GM23338 (cell line): ENCODE measurements at regions not wholly inside any gene's neighbourhood (a gene's known extent, or its start where the extent isn't known, plus 50 kb on each side); places are given as distances from the start of the nearest gene placed in this dataset.

ENCODE experiments used
- ATAC-seq: fragments of 200-7000 bp; cut with Tn5 transposase; 3 replicates; pipeline ENCODE4 v1.9.1; 2020
- DNase-seq: peaks from one replicate; pipeline ENCODE4 v3.0.0-alpha.2; 2015; ENCODE audit warnings: low spot score
- H2AFZ ChIP-seq: fragments of 200-600 bp; sonication (generic); 2 replicates; pipeline ENCODE4 v1.8.0; 2016; ENCODE audit warnings: antibody characterized with exemption, mild to moderate bottlenecking, moderate library complexity
- H3F3A ChIP-seq: fragments of 200-600 bp; sonication (generic); replicated peaks from 2 replicates; pipeline ENCODE4 v1.8.0; 2017; ENCODE audit warnings: antibody characterized with exemption, mixed run types, low read depth
- H3K27ac ChIP-seq: fragments of 200-600 bp; sonication (generic); 2 replicates; pipeline ENCODE4 v1.6.1; 2016; ENCODE audit warnings: low read depth
- H3K27me3 ChIP-seq: fragments of 200-600 bp; sonication (generic); 2 replicates; pipeline ENCODE4 v1.8.0; 2016; ENCODE audit warnings: mild to moderate bottlenecking, mixed run types, moderate library complexity; ENCODE audit not compliant: insufficient read depth
- H3K36me3 ChIP-seq: fragments of 200-600 bp; sonication (generic); 2 replicates; pipeline ENCODE4 v1.8.0; 2016; ENCODE audit warnings: mild to moderate bottlenecking; ENCODE audit not compliant: insufficient read depth
- H3K4me1 ChIP-seq: fragments of 200-600 bp; sonication (generic); 2 replicates; pipeline ENCODE4 v1.8.0; 2016; ENCODE audit warnings: mild to moderate bottlenecking, moderate library complexity; ENCODE audit not compliant: insufficient read depth
- H3K4me2 ChIP-seq: fragments of 200-600 bp; sonication (generic); 2 replicates; pipeline ENCODE4 v1.7.1; 2017; ENCODE audit warnings: mixed run types
- H3K4me3 ChIP-seq: fragments of 200-600 bp; sonication (generic); 2 replicates; pipeline ENCODE4 v1.6.1; 2016; ENCODE audit warnings: mixed run types
- H3K79me2 ChIP-seq: fragments of 200-600 bp; sonication (generic); replicated peaks from 2 replicates; pipeline ENCODE4 v1.8.0; 2017; ENCODE audit warnings: mild to moderate bottlenecking; ENCODE audit not compliant: insufficient read depth
- H3K9me2 ChIP-seq: fragments of 200-600 bp; sonication (generic); 2 replicates; pipeline ENCODE4 v1.8.0; 2017; ENCODE audit not compliant: insufficient read depth
- H4K20me1 ChIP-seq: fragments of 200-600 bp; sonication (generic); replicated peaks from 2 replicates; pipeline ENCODE4 v1.8.0; 2017; ENCODE audit warnings: mild to moderate bottlenecking; ENCODE audit not compliant: insufficient read depth
- H3K27ac Mint-ChIP-seq: 2 replicates; pipeline ENCODE4 v1.8.0; 2020; ENCODE audit warnings: inconsistent platforms, mild to moderate bottlenecking, moderate library complexity, mixed read lengths
- H3K27me3 Mint-ChIP-seq: 3 replicates; pipeline ENCODE4 v1.8.0; 2022; ENCODE audit warnings: low read depth, mild to moderate bottlenecking, moderate library complexity, mixed read lengths, inconsistent platforms; ENCODE audit not compliant: insufficient read depth, poor library complexity
- H3K36me3 Mint-ChIP-seq: 3 replicates; pipeline ENCODE4 v1.8.0; 2021; ENCODE audit warnings: low read depth, mild to moderate bottlenecking, inconsistent platforms, moderate library complexity, mixed read lengths
- H3K4me1 Mint-ChIP-seq: 3 replicates; pipeline ENCODE4 v1.8.0; 2020; ENCODE audit warnings: mild to moderate bottlenecking, inconsistent platforms, mixed read lengths
- H3K4me3 Mint-ChIP-seq: 3 replicates; pipeline ENCODE4 v1.8.0; 2021; ENCODE audit warnings: moderate library complexity, mild to moderate bottlenecking, inconsistent platforms, mixed read lengths
- H3K9me3 Mint-ChIP-seq: 3 replicates; pipeline ENCODE4 v1.8.0; 2020; ENCODE audit warnings: moderate library complexity, mild to moderate bottlenecking, inconsistent platforms, mixed read lengths
- CREB1 ChIP-seq: fragments of 250-450 bp; sonication (Bioruptor Pico); IDR thresholded peaks from 2 replicates; pipeline ENCODE4 v1.5.0; 2020; ENCODE audit warnings: low read depth, mild to moderate bottlenecking, moderate library complexity
- EZH2 ChIP-seq: fragments of 200-600 bp; sonication (generic); IDR thresholded peaks from one replicate; pipeline ENCODE4 v1.8.0; 2017; ENCODE audit warnings: antibody characterized with exemption, mild to moderate bottlenecking, low read depth; ENCODE audit not compliant: unreplicated experiment
- EZH2phosphoT487 ChIP-seq: fragments of 200-600 bp; sonication (generic); IDR thresholded peaks from one replicate; pipeline ENCODE4 v1.8.1; 2018; ENCODE audit warnings: antibody characterized with exemption; ENCODE audit not compliant: unreplicated experiment
- JUNB ChIP-seq: IDR thresholded peaks from one replicate; pipeline ENCODE4 v1.6.1; 2016; ENCODE audit warnings: antibody characterized with exemption; ENCODE audit not compliant: unreplicated experiment
- NANOG ChIP-seq: IDR thresholded peaks from 2 replicates; pipeline ENCODE4 v1.6.1; 2016; ENCODE audit warnings: antibody characterized with exemption, borderline replicate concordance
- POLR2AphosphoS5 ChIP-seq: IDR thresholded peaks from 2 replicates; pipeline ENCODE4 v1.6.1; 2016; ENCODE audit warnings: antibody characterized with exemption, low read depth
- STAT1 ChIP-seq: IDR thresholded peaks from one replicate; pipeline ENCODE4 v1.6.1; 2016; ENCODE audit warnings: antibody characterized with exemption; ENCODE audit not compliant: unreplicated experiment
- ZNF114 ChIP-seq: fragments of 250-450 bp; sonication (Bioruptor Pico); IDR thresholded peaks from 2 replicates; pipeline ENCODE4 v1.5.0; 2020; ENCODE audit warnings: mild to moderate bottlenecking, moderate library complexity
- ZNF331 ChIP-seq: fragments of 250-450 bp; sonication (Bioruptor Pico); IDR thresholded peaks from 2 replicates; pipeline ENCODE4 v1.5.0; 2020; ENCODE audit warnings: low read depth, mild to moderate bottlenecking, moderate library complexity
- TF ChIP-seq, protein P1 (sequence below), 2 experiments: fragments of 200-600 bp in 1 of 2; sonication (generic) in 1 of 2; conservative IDR thresholded peaks; 2 replicates each; pipeline versions ENCODE4 v1.5.1 to v1.6.1; 2016 to 2017; ENCODE audit warnings: antibody characterized with exemption in 2 of 2, low read depth in 2 of 2, mild to moderate bottlenecking in 2 of 2, moderate library complexity in 1 of 2
- TF ChIP-seq, protein P2 (sequence below): fragments of 250-450 bp; sonication (Bioruptor Pico); IDR thresholded peaks from 2 replicates; pipeline ENCODE4 v1.5.0; 2020; ENCODE audit warnings: mild to moderate bottlenecking, moderate library complexity
- TF ChIP-seq, protein P3 (sequence below): IDR thresholded peaks from 2 replicates; pipeline ENCODE4 v1.6.1; 2016; ENCODE audit warnings: antibody characterized with exemption
- TF ChIP-seq, protein P4 (sequence below): IDR thresholded peaks from one replicate; pipeline ENCODE4 v1.6.1; 2018; ENCODE audit warnings: antibody characterized with exemption; ENCODE audit not compliant: unreplicated experiment

DNA sequence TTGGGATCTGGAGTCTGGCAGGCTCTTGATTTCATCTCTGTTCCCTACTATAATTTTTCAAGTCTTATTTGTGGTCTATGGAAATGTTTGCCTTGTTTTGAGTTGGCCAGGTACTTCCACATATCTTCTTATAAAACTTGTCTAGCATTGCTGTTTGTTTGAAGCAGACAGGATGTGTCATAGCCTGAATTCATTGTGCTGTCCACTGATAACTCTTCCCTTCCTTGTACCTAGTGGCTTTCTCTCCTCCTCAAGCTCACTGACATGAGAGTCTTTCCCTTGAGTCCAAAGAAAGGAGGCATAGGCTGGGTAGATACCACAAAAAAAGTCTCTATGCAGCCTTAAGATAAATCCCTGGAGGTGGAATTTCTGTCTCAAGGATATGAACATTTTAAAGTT, 59.2 kb upstream of the FAM241A start:
- H3K9me3 Mint-ChIP-seq, result peaks cover 3% of the 10 kb centered on the region; the same call in 2 of the 3 replicates
- ATAC-seq (no peak; the same call in 2 of the 3 replicates), DNase-seq (no peak)
- Histone ChIP-seq H3K4me3 (no peak overlapping the region; the same call in 1 of the 2 replicates), H2AFZ (peak overlapping the region; percentile 91), H3K4me2 (peak overlapping the region; percentile 43; the same call in 1 of the 2 replicates), H4K20me1 (no peaks in the 10 kb centered on the region), H3F3A (no peaks in the 10 kb centered on the region), H3K9me2 (peaks cover 4% of the 10 kb centered on the region; the same call in 1 of the 2 replicates), H3K79me2 (no peaks in the 10 kb centered on the region), H3K4me1 (peaks cover 10% of the 10 kb centered on the region; the same call in 1 of the 2 replicates), H3K36me3 (no peaks in the 10 kb centered on the region), H3K27ac (no peak overlapping the region), H3K27me3 (no peaks in the 10 kb centered on the region)
- peaks cover 3% of the 10 kb centered on the region; the same call in 1 of the 3 replicates for H3K36me3 Mint-ChIP-seq
- H3K27me3 Mint-ChIP-seq, result peaks cover 1% of the 10 kb centered on the region
- TF ChIP-seq EZH2, result no peak
- TF ChIP-seq POLR2AphosphoS5, result no peak
- TF ChIP-seq, protein P1, sequence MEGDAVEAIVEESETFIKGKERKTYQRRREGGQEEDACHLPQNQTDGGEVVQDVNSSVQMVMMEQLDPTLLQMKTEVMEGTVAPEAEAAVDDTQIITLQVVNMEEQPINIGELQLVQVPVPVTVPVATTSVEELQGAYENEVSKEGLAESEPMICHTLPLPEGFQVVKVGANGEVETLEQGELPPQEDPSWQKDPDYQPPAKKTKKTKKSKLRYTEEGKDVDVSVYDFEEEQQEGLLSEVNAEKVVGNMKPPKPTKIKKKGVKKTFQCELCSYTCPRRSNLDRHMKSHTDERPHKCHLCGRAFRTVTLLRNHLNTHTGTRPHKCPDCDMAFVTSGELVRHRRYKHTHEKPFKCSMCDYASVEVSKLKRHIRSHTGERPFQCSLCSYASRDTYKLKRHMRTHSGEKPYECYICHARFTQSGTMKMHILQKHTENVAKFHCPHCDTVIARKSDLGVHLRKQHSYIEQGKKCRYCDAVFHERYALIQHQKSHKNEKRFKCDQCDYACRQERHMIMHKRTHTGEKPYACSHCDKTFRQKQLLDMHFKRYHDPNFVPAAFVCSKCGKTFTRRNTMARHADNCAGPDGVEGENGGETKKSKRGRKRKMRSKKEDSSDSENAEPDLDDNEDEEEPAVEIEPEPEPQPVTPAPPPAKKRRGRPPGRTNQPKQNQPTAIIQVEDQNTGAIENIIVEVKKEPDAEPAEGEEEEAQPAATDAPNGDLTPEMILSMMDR (conservative IDR thresholded peaks at IDR 0.05; ENCODE audit: low read depth in 2 of 2), result no peak
- TF ChIP-seq CREB1 (CRISPR knock-in tag), result no peak
- TF ChIP-seq NANOG, result no peak
- TF ChIP-seq JUNB, result no peak
- TF ChIP-seq EZH2phosphoT487, result no peak
- no peak for TF ChIP-seq ZNF114 (CRISPR knock-in tag)
- TF ChIP-seq, protein P2, sequence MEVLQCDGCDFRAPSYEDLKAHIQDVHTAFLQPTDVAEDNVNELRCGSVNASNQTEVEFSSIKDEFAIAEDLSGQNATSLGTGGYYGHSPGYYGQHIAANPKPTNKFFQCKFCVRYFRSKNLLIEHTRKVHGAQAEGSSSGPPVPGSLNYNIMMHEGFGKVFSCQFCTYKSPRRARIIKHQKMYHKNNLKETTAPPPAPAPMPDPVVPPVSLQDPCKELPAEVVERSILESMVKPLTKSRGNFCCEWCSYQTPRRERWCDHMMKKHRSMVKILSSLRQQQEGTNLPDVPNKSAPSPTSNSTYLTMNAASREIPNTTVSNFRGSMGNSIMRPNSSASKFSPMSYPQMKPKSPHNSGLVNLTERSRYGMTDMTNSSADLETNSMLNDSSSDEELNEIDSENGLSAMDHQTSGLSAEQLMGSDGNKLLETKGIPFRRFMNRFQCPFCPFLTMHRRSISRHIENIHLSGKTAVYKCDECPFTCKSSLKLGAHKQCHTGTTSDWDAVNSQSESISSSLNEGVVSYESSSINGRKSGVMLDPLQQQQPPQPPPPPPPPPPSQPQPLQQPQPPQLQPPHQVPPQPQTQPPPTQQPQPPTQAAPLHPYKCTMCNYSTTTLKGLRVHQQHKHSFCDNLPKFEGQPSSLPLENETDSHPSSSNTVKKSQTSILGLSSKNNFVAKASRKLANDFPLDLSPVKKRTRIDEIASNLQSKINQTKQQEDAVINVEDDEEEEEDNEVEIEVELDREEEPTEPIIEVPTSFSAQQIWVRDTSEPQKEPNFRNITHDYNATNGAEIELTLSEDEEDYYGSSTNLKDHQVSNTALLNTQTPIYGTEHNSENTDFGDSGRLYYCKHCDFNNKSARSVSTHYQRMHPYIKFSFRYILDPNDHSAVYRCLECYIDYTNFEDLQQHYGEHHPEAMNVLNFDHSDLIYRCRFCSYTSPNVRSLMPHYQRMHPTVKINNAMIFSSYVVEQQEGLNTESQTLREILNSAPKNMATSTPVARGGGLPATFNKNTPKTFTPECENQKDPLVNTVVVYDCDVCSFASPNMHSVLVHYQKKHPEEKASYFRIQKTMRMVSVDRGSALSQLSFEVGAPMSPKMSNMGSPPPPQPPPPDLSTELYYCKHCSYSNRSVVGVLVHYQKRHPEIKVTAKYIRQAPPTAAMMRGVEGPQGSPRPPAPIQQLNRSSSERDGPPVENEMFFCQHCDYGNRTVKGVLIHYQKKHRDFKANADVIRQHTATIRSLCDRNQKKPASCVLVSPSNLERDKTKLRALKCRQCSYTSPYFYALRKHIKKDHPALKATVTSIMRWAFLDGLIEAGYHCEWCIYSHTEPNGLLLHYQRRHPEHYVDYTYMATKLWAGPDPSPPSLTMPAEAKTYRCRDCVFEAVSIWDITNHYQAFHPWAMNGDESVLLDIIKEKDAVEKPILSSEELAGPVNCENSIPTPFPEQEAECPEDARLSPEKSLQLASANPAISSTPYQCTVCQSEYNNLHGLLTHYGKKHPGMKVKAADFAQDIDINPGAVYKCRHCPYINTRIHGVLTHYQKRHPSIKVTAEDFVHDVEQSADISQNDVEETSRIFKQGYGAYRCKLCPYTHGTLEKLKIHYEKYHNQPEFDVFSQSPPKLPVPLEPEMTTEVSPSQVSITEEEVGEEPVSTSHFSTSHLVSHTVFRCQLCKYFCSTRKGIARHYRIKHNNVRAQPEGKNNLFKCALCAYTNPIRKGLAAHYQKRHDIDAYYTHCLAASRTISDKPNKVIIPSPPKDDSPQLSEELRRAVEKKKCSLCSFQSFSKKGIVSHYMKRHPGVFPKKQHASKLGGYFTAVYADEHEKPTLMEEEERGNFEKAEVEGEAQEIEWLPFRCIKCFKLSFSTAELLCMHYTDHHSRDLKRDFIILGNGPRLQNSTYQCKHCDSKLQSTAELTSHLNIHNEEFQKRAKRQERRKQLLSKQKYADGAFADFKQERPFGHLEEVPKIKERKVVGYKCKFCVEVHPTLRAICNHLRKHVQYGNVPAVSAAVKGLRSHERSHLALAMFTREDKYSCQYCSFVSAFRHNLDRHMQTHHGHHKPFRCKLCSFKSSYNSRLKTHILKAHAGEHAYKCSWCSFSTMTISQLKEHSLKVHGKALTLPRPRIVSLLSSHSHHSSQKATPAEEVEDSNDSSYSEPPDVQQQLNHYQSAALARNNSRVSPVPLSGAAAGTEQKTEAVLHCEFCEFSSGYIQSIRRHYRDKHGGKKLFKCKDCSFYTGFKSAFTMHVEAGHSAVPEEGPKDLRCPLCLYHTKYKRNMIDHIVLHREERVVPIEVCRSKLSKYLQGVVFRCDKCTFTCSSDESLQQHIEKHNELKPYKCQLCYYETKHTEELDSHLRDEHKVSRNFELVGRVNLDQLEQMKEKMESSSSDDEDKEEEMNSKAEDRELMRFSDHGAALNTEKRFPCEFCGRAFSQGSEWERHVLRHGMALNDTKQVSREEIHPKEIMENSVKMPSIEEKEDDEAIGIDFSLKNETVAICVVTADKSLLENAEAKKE (CRISPR knock-in tag), result no peak
- TF ChIP-seq, protein P3, sequence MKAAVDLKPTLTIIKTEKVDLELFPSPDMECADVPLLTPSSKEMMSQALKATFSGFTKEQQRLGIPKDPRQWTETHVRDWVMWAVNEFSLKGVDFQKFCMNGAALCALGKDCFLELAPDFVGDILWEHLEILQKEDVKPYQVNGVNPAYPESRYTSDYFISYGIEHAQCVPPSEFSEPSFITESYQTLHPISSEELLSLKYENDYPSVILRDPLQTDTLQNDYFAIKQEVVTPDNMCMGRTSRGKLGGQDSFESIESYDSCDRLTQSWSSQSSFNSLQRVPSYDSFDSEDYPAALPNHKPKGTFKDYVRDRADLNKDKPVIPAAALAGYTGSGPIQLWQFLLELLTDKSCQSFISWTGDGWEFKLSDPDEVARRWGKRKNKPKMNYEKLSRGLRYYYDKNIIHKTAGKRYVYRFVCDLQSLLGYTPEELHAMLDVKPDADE, result no peak
- TF ChIP-seq, protein P4, sequence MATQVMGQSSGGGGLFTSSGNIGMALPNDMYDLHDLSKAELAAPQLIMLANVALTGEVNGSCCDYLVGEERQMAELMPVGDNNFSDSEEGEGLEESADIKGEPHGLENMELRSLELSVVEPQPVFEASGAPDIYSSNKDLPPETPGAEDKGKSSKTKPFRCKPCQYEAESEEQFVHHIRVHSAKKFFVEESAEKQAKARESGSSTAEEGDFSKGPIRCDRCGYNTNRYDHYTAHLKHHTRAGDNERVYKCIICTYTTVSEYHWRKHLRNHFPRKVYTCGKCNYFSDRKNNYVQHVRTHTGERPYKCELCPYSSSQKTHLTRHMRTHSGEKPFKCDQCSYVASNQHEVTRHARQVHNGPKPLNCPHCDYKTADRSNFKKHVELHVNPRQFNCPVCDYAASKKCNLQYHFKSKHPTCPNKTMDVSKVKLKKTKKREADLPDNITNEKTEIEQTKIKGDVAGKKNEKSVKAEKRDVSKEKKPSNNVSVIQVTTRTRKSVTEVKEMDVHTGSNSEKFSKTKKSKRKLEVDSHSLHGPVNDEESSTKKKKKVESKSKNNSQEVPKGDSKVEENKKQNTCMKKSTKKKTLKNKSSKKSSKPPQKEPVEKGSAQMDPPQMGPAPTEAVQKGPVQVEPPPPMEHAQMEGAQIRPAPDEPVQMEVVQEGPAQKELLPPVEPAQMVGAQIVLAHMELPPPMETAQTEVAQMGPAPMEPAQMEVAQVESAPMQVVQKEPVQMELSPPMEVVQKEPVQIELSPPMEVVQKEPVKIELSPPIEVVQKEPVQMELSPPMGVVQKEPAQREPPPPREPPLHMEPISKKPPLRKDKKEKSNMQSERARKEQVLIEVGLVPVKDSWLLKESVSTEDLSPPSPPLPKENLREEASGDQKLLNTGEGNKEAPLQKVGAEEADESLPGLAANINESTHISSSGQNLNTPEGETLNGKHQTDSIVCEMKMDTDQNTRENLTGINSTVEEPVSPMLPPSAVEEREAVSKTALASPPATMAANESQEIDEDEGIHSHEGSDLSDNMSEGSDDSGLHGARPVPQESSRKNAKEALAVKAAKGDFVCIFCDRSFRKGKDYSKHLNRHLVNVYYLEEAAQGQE, result no peak
- TF ChIP-seq ZNF331 (CRISPR knock-in tag), result no peak
- no peak for TF ChIP-seq STAT1
- H3K4me3 Mint-ChIP-seq, result no peak overlapping the region
- no peak overlapping the region for H3K27ac Mint-ChIP-seq
- H3K4me1 Mint-ChIP-seq, result peaks cover 17% of the 10 kb centered on the region
